ENCODE measurements at regions not wholly inside any gene's neighbourhood (a gene's known extent, or its start where the extent isn't known, plus 50 kb on each side); places are given as distances from the start of the nearest gene placed in this dataset.

- Histone ChIP-seq H3K4me1 (peaks cover 48 to 89% (median 66%) of the 10 kb centered on the region in 3 donors), H3K9me3 (no peaks in the 10 kb centered on the region), H3K27ac (peak overlapping the region; percentile 92 to 100 (median 100)), H3K27me3 (no peaks in the 10 kb centered on the region), H3K4me3 (peak overlapping the region; percentile 63 to 96 (median 80)), H3K36me3 (no peaks in the 10 kb centered on the region)
- peak in 2 of 4 donors; percentile 36 to 42 for TF ChIP-seq POLR2A (IDR thresholded peaks at IDR 0.05)
- no peak for TF ChIP-seq CTCF (IDR thresholded peaks at IDR 0.05)
- no peak for DNase-seq
- 32 to 36% methylated on average over 9 to 13 of the region's 23 CpGs for WGBS, 2 donors
- intact Hi-C loops (cut with DNase I), result no loop called here
Observed at GRCh38 chr22:46076651-46077339, 73.5 kb upstream of the PPARA start.

- 19 to 28% methylated on average over 12 of the region's 12 CpGs for WGBS, 2 donors
- DNase-seq, result no peak
- H3K4me1 ChIP-seq, result peaks cover 57 to 98% (median 66%) of the 10 kb centered on the region in 3 donors
- H3K4me3 ChIP-seq, result peak overlapping the region; percentile 63 to 96 (median 80)
- TF ChIP-seq CTCF (IDR thresholded peaks at IDR 0.05), result no peak
- TF ChIP-seq POLR2A (IDR thresholded peaks at IDR 0.05), result no peak
- no peaks in the 10 kb centered on the region for H3K9me3 ChIP-seq
- intact Hi-C loops (cut with DNase I), result no loop called here
- no peaks in the 10 kb centered on the region for H3K36me3 ChIP-seq
- H3K27ac ChIP-seq, result peak overlapping the region; percentile 92 to 100 (median 100)
- no peaks in the 10 kb centered on the region for H3K27me3 ChIP-seq
Observed at GRCh38 chr22:46077669-46078099, 72.6 kb upstream of the PPARA start.

- no peak for DNase-seq
- H3K27me3 ChIP-seq, result no peaks in the 10 kb centered on the region
- peak overlapping the region; percentile 63 to 96 (median 80) for H3K4me3 ChIP-seq
- H3K27ac ChIP-seq, result peak overlapping the region; percentile 92 to 100 (median 100)
- intact Hi-C loops (cut with DNase I), result no loop called here
- TF ChIP-seq POLR2A (IDR thresholded peaks at IDR 0.05), result peak in 2 of 4 donors; percentile 20 to 52
- no peak for TF ChIP-seq CTCF (IDR thresholded peaks at IDR 0.05)
- peaks cover 0 to 2% (median 0%) of the 10 kb centered on the region in 3 donors for H3K36me3 ChIP-seq
- no peaks in the 10 kb centered on the region for H3K9me3 ChIP-seq
- 25% methylated on average over 23 of the region's 40 CpGs; no CpG with 5 or more reads in 1 of the 2 donors for WGBS, 2 donors
- peaks cover 65 to 100% (median 68%) of the 10 kb centered on the region in 3 donors for H3K4me1 ChIP-seq
Observed at GRCh38 chr22:46078241-46079092, 71.9 kb upstream of the PPARA start.

GRCh38 chr22:46079093-46079860 lies 71.0 kb upstream of the PPARA start:
- H3K36me3 ChIP-seq, result peaks cover 0 to 10% (median 0%) of the 10 kb centered on the region in 3 donors
- intact Hi-C loops (cut with DNase I), result no loop called here
- no peaks in the 10 kb centered on the region for H3K9me3 ChIP-seq
- H3K4me3 ChIP-seq, result peak overlapping the region; percentile 37 to 96 (median 80)
- WGBS, 2 donors, result 8 to 31% methylated on average over 4 to 10 of the region's 21 CpGs
- TF ChIP-seq POLR2A (IDR thresholded peaks at IDR 0.05) (no peak), CTCF (IDR thresholded peaks at IDR 0.05) (no peak)
- peaks cover 70 to 100% (median 73%) of the 10 kb centered on the region in 3 donors for H3K4me1 ChIP-seq
- DNase-seq, result no peak
- H3K27me3 ChIP-seq, result no peaks in the 10 kb centered on the region
- H3K27ac ChIP-seq, result peak overlapping the region; percentile 92 to 100 (median 100)
